GM23338 (cell line): ENCODE measurements at regions not wholly inside any gene's neighbourhood (a gene's known extent, or its start where the extent isn't known, plus 50 kb on each side); places are given as distances from the start of the nearest gene placed in this dataset.

Experiments
- ATAC-seq: fragments of 200-7000 bp; cut with Tn5 transposase; 3 replicates; pipeline ENCODE4 v1.9.1; 2020
- DNase-seq: peaks from one replicate; pipeline ENCODE4 v3.0.0-alpha.2; 2015; ENCODE audit warnings: low spot score
- H2AFZ ChIP-seq: fragments of 200-600 bp; sonication (generic); 2 replicates; pipeline ENCODE4 v1.8.0; 2016; ENCODE audit warnings: antibody characterized with exemption, mild to moderate bottlenecking, moderate library complexity
- H3F3A ChIP-seq: fragments of 200-600 bp; sonication (generic); replicated peaks from 2 replicates; pipeline ENCODE4 v1.8.0; 2017; ENCODE audit warnings: antibody characterized with exemption, mixed run types, low read depth
- H3K27ac ChIP-seq: fragments of 200-600 bp; sonication (generic); 2 replicates; pipeline ENCODE4 v1.6.1; 2016; ENCODE audit warnings: low read depth
- H3K27me3 ChIP-seq: fragments of 200-600 bp; sonication (generic); 2 replicates; pipeline ENCODE4 v1.8.0; 2016; ENCODE audit warnings: mild to moderate bottlenecking, mixed run types, moderate library complexity; ENCODE audit not compliant: insufficient read depth
- H3K36me3 ChIP-seq: fragments of 200-600 bp; sonication (generic); 2 replicates; pipeline ENCODE4 v1.8.0; 2016; ENCODE audit warnings: mild to moderate bottlenecking; ENCODE audit not compliant: insufficient read depth
- H3K4me1 ChIP-seq: fragments of 200-600 bp; sonication (generic); 2 replicates; pipeline ENCODE4 v1.8.0; 2016; ENCODE audit warnings: mild to moderate bottlenecking, moderate library complexity; ENCODE audit not compliant: insufficient read depth
- H3K4me2 ChIP-seq: fragments of 200-600 bp; sonication (generic); 2 replicates; pipeline ENCODE4 v1.7.1; 2017; ENCODE audit warnings: mixed run types
- H3K4me3 ChIP-seq: fragments of 200-600 bp; sonication (generic); 2 replicates; pipeline ENCODE4 v1.6.1; 2016; ENCODE audit warnings: mixed run types
- H3K79me2 ChIP-seq: fragments of 200-600 bp; sonication (generic); replicated peaks from 2 replicates; pipeline ENCODE4 v1.8.0; 2017; ENCODE audit warnings: mild to moderate bottlenecking; ENCODE audit not compliant: insufficient read depth
- H3K9me2 ChIP-seq: fragments of 200-600 bp; sonication (generic); 2 replicates; pipeline ENCODE4 v1.8.0; 2017; ENCODE audit not compliant: insufficient read depth
- H4K20me1 ChIP-seq: fragments of 200-600 bp; sonication (generic); replicated peaks from 2 replicates; pipeline ENCODE4 v1.8.0; 2017; ENCODE audit warnings: mild to moderate bottlenecking; ENCODE audit not compliant: insufficient read depth
- H3K27ac Mint-ChIP-seq: 2 replicates; pipeline ENCODE4 v1.8.0; 2020; ENCODE audit warnings: inconsistent platforms, mild to moderate bottlenecking, moderate library complexity, mixed read lengths
- H3K27me3 Mint-ChIP-seq: 3 replicates; pipeline ENCODE4 v1.8.0; 2022; ENCODE audit warnings: low read depth, mild to moderate bottlenecking, moderate library complexity, mixed read lengths, inconsistent platforms; ENCODE audit not compliant: insufficient read depth, poor library complexity
- H3K36me3 Mint-ChIP-seq: 3 replicates; pipeline ENCODE4 v1.8.0; 2021; ENCODE audit warnings: low read depth, mild to moderate bottlenecking, inconsistent platforms, moderate library complexity, mixed read lengths
- H3K4me1 Mint-ChIP-seq: 3 replicates; pipeline ENCODE4 v1.8.0; 2020; ENCODE audit warnings: mild to moderate bottlenecking, inconsistent platforms, mixed read lengths
- H3K4me3 Mint-ChIP-seq: 3 replicates; pipeline ENCODE4 v1.8.0; 2021; ENCODE audit warnings: moderate library complexity, mild to moderate bottlenecking, inconsistent platforms, mixed read lengths
- H3K9me3 Mint-ChIP-seq: 3 replicates; pipeline ENCODE4 v1.8.0; 2020; ENCODE audit warnings: moderate library complexity, mild to moderate bottlenecking, inconsistent platforms, mixed read lengths
- CREB1 ChIP-seq: fragments of 250-450 bp; sonication (Bioruptor Pico); IDR thresholded peaks from 2 replicates; pipeline ENCODE4 v1.5.0; 2020; ENCODE audit warnings: low read depth, mild to moderate bottlenecking, moderate library complexity
- EZH2 ChIP-seq: fragments of 200-600 bp; sonication (generic); IDR thresholded peaks from one replicate; pipeline ENCODE4 v1.8.0; 2017; ENCODE audit warnings: antibody characterized with exemption, mild to moderate bottlenecking, low read depth; ENCODE audit not compliant: unreplicated experiment
- EZH2phosphoT487 ChIP-seq: fragments of 200-600 bp; sonication (generic); IDR thresholded peaks from one replicate; pipeline ENCODE4 v1.8.1; 2018; ENCODE audit warnings: antibody characterized with exemption; ENCODE audit not compliant: unreplicated experiment
- JUNB ChIP-seq: IDR thresholded peaks from one replicate; pipeline ENCODE4 v1.6.1; 2016; ENCODE audit warnings: antibody characterized with exemption; ENCODE audit not compliant: unreplicated experiment
- NANOG ChIP-seq: IDR thresholded peaks from 2 replicates; pipeline ENCODE4 v1.6.1; 2016; ENCODE audit warnings: antibody characterized with exemption, borderline replicate concordance
- POLR2AphosphoS5 ChIP-seq: IDR thresholded peaks from 2 replicates; pipeline ENCODE4 v1.6.1; 2016; ENCODE audit warnings: antibody characterized with exemption, low read depth
- STAT1 ChIP-seq: IDR thresholded peaks from one replicate; pipeline ENCODE4 v1.6.1; 2016; ENCODE audit warnings: antibody characterized with exemption; ENCODE audit not compliant: unreplicated experiment
- ZNF114 ChIP-seq: fragments of 250-450 bp; sonication (Bioruptor Pico); IDR thresholded peaks from 2 replicates; pipeline ENCODE4 v1.5.0; 2020; ENCODE audit warnings: mild to moderate bottlenecking, moderate library complexity
- ZNF331 ChIP-seq: fragments of 250-450 bp; sonication (Bioruptor Pico); IDR thresholded peaks from 2 replicates; pipeline ENCODE4 v1.5.0; 2020; ENCODE audit warnings: low read depth, mild to moderate bottlenecking, moderate library complexity
- TF ChIP-seq, protein P1 (sequence below): fragments of 250-450 bp; sonication (Bioruptor Pico); IDR thresholded peaks from 2 replicates; pipeline ENCODE4 v1.5.0; 2020; ENCODE audit warnings: mild to moderate bottlenecking, moderate library complexity
- TF ChIP-seq, protein P2 (sequence below), 2 experiments: fragments of 200-600 bp in 1 of 2; sonication (generic) in 1 of 2; conservative IDR thresholded peaks; 2 replicates each; pipeline versions ENCODE4 v1.5.1 to v1.6.1; 2016 to 2017; ENCODE audit warnings: antibody characterized with exemption in 2 of 2, low read depth in 2 of 2, mild to moderate bottlenecking in 2 of 2, moderate library complexity in 1 of 2
- TF ChIP-seq, protein P3 (sequence below): IDR thresholded peaks from 2 replicates; pipeline ENCODE4 v1.6.1; 2016; ENCODE audit warnings: antibody characterized with exemption
- TF ChIP-seq, protein P4 (sequence below): IDR thresholded peaks from one replicate; pipeline ENCODE4 v1.6.1; 2018; ENCODE audit warnings: antibody characterized with exemption; ENCODE audit not compliant: unreplicated experiment

DNA sequence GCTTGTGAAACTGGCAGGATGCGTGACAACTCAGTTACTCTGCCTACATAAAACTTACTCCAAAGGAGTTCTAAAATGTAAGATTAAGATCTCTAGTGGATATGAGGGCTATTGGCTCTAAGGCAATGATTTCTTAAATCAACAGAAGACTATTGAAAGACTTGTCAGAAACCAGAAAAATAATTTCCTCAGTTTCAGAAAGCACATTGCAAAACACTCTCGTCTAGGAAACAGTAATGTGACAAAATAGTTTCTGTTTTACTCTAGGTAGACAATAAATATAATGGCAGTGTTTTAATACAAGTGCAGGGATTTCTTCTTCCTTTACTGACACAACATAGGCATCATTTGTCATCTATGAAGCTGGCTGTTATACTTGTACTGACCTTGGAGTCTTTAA is 230.1 kb downstream of the KCTD12 start:
- Histone ChIP-seq H3K9me2 (no peaks in the 10 kb centered on the region), H3K27me3 (no peaks in the 10 kb centered on the region), H3K4me2 (no peak overlapping the region), H4K20me1 (no peaks in the 10 kb centered on the region), H3K4me3 (no peak overlapping the region), H2AFZ (no peak overlapping the region), H3K79me2 (no peaks in the 10 kb centered on the region), H3K36me3 (no peaks in the 10 kb centered on the region), H3F3A (no peaks in the 10 kb centered on the region), H3K27ac (no peak overlapping the region), H3K4me1 (no peaks in the 10 kb centered on the region)
- DNase-seq (no peak), ATAC-seq (no peak)
- Mint-ChIP-seq H3K27me3 (no peaks in the 10 kb centered on the region), H3K4me3 (no peak overlapping the region), H3K4me1 (no peaks in the 10 kb centered on the region), H3K36me3 (no peaks in the 10 kb centered on the region), H3K27ac (no peak overlapping the region), H3K9me3 (no peaks in the 10 kb centered on the region)
- TF ChIP-seq, protein P1, sequence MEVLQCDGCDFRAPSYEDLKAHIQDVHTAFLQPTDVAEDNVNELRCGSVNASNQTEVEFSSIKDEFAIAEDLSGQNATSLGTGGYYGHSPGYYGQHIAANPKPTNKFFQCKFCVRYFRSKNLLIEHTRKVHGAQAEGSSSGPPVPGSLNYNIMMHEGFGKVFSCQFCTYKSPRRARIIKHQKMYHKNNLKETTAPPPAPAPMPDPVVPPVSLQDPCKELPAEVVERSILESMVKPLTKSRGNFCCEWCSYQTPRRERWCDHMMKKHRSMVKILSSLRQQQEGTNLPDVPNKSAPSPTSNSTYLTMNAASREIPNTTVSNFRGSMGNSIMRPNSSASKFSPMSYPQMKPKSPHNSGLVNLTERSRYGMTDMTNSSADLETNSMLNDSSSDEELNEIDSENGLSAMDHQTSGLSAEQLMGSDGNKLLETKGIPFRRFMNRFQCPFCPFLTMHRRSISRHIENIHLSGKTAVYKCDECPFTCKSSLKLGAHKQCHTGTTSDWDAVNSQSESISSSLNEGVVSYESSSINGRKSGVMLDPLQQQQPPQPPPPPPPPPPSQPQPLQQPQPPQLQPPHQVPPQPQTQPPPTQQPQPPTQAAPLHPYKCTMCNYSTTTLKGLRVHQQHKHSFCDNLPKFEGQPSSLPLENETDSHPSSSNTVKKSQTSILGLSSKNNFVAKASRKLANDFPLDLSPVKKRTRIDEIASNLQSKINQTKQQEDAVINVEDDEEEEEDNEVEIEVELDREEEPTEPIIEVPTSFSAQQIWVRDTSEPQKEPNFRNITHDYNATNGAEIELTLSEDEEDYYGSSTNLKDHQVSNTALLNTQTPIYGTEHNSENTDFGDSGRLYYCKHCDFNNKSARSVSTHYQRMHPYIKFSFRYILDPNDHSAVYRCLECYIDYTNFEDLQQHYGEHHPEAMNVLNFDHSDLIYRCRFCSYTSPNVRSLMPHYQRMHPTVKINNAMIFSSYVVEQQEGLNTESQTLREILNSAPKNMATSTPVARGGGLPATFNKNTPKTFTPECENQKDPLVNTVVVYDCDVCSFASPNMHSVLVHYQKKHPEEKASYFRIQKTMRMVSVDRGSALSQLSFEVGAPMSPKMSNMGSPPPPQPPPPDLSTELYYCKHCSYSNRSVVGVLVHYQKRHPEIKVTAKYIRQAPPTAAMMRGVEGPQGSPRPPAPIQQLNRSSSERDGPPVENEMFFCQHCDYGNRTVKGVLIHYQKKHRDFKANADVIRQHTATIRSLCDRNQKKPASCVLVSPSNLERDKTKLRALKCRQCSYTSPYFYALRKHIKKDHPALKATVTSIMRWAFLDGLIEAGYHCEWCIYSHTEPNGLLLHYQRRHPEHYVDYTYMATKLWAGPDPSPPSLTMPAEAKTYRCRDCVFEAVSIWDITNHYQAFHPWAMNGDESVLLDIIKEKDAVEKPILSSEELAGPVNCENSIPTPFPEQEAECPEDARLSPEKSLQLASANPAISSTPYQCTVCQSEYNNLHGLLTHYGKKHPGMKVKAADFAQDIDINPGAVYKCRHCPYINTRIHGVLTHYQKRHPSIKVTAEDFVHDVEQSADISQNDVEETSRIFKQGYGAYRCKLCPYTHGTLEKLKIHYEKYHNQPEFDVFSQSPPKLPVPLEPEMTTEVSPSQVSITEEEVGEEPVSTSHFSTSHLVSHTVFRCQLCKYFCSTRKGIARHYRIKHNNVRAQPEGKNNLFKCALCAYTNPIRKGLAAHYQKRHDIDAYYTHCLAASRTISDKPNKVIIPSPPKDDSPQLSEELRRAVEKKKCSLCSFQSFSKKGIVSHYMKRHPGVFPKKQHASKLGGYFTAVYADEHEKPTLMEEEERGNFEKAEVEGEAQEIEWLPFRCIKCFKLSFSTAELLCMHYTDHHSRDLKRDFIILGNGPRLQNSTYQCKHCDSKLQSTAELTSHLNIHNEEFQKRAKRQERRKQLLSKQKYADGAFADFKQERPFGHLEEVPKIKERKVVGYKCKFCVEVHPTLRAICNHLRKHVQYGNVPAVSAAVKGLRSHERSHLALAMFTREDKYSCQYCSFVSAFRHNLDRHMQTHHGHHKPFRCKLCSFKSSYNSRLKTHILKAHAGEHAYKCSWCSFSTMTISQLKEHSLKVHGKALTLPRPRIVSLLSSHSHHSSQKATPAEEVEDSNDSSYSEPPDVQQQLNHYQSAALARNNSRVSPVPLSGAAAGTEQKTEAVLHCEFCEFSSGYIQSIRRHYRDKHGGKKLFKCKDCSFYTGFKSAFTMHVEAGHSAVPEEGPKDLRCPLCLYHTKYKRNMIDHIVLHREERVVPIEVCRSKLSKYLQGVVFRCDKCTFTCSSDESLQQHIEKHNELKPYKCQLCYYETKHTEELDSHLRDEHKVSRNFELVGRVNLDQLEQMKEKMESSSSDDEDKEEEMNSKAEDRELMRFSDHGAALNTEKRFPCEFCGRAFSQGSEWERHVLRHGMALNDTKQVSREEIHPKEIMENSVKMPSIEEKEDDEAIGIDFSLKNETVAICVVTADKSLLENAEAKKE = no peak
- no peak for TF ChIP-seq CREB1 (CRISPR knock-in tag)
- TF ChIP-seq ZNF331 (CRISPR knock-in tag) = no peak
- TF ChIP-seq, protein P2, sequence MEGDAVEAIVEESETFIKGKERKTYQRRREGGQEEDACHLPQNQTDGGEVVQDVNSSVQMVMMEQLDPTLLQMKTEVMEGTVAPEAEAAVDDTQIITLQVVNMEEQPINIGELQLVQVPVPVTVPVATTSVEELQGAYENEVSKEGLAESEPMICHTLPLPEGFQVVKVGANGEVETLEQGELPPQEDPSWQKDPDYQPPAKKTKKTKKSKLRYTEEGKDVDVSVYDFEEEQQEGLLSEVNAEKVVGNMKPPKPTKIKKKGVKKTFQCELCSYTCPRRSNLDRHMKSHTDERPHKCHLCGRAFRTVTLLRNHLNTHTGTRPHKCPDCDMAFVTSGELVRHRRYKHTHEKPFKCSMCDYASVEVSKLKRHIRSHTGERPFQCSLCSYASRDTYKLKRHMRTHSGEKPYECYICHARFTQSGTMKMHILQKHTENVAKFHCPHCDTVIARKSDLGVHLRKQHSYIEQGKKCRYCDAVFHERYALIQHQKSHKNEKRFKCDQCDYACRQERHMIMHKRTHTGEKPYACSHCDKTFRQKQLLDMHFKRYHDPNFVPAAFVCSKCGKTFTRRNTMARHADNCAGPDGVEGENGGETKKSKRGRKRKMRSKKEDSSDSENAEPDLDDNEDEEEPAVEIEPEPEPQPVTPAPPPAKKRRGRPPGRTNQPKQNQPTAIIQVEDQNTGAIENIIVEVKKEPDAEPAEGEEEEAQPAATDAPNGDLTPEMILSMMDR (conservative IDR thresholded peaks at IDR 0.05; ENCODE audit: low read depth in 2 of 2) = no peak
- no peak for TF ChIP-seq EZH2
- TF ChIP-seq STAT1 = no peak
- TF ChIP-seq POLR2AphosphoS5 = no peak
- TF ChIP-seq JUNB = no peak
- TF ChIP-seq, protein P3, sequence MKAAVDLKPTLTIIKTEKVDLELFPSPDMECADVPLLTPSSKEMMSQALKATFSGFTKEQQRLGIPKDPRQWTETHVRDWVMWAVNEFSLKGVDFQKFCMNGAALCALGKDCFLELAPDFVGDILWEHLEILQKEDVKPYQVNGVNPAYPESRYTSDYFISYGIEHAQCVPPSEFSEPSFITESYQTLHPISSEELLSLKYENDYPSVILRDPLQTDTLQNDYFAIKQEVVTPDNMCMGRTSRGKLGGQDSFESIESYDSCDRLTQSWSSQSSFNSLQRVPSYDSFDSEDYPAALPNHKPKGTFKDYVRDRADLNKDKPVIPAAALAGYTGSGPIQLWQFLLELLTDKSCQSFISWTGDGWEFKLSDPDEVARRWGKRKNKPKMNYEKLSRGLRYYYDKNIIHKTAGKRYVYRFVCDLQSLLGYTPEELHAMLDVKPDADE = no peak
- TF ChIP-seq EZH2phosphoT487 = no peak
- no peak for TF ChIP-seq NANOG
- TF ChIP-seq ZNF114 (CRISPR knock-in tag) = no peak
- TF ChIP-seq, protein P4, sequence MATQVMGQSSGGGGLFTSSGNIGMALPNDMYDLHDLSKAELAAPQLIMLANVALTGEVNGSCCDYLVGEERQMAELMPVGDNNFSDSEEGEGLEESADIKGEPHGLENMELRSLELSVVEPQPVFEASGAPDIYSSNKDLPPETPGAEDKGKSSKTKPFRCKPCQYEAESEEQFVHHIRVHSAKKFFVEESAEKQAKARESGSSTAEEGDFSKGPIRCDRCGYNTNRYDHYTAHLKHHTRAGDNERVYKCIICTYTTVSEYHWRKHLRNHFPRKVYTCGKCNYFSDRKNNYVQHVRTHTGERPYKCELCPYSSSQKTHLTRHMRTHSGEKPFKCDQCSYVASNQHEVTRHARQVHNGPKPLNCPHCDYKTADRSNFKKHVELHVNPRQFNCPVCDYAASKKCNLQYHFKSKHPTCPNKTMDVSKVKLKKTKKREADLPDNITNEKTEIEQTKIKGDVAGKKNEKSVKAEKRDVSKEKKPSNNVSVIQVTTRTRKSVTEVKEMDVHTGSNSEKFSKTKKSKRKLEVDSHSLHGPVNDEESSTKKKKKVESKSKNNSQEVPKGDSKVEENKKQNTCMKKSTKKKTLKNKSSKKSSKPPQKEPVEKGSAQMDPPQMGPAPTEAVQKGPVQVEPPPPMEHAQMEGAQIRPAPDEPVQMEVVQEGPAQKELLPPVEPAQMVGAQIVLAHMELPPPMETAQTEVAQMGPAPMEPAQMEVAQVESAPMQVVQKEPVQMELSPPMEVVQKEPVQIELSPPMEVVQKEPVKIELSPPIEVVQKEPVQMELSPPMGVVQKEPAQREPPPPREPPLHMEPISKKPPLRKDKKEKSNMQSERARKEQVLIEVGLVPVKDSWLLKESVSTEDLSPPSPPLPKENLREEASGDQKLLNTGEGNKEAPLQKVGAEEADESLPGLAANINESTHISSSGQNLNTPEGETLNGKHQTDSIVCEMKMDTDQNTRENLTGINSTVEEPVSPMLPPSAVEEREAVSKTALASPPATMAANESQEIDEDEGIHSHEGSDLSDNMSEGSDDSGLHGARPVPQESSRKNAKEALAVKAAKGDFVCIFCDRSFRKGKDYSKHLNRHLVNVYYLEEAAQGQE = no peak
